HEK293T (cell line): ENCODE measurements at regions not wholly inside any gene's neighbourhood (a gene's known extent, or its start where the extent isn't known, plus 50 kb on each side); places are given as distances from the start of the nearest gene placed in this dataset.

Experiments
- BHLHE40 ChIP-seq: fragments of 450-650 bp; IDR thresholded peaks from 2 replicates; pipeline ENCODE4 v1.6.1; 2016; ENCODE audit warnings: mild to moderate bottlenecking, moderate library complexity, borderline replicate concordance
- ELF4 ChIP-seq: fragments of 450-650 bp; IDR thresholded peaks from 2 replicates; pipeline ENCODE4 v1.6.1; 2017; ENCODE audit warnings: antibody characterized with exemption
- FOXM1 ChIP-seq: fragments of 450-650 bp; IDR thresholded peaks from 2 replicates; pipeline ENCODE4 v1.6.1; 2017; ENCODE audit warnings: mild to moderate bottlenecking, borderline replicate concordance
- HDGF ChIP-seq: fragments of 450-650 bp; IDR thresholded peaks from 2 replicates; pipeline ENCODE4 v1.6.1; 2017; ENCODE audit warnings: antibody characterized with exemption, borderline replicate concordance
- L3MBTL2 ChIP-seq: fragments of 450-650 bp; conservative IDR thresholded peaks from 2 replicates; pipeline ENCODE4 v1.6.1; 2016; ENCODE audit warnings: mild to moderate bottlenecking
- LEF1 ChIP-seq: fragments of 450-650 bp; IDR thresholded peaks from 2 replicates; pipeline ENCODE4 v1.6.1; 2017; ENCODE audit warnings: mild to moderate bottlenecking, borderline replicate concordance
- SP1 ChIP-seq: fragments of 450-650 bp; IDR thresholded peaks from 2 replicates; pipeline ENCODE4 v1.6.1; 2017
- TARDBP ChIP-seq: fragments of 450-650 bp; IDR thresholded peaks from 2 replicates; pipeline ENCODE4 v1.6.1; 2016

- no peak for TF ChIP-seq LEF1
- no peak for TF ChIP-seq L3MBTL2
- TF ChIP-seq FOXM1, result no peak
- no peak for TF ChIP-seq BHLHE40
- TF ChIP-seq TARDBP, result no peak
- no peak for TF ChIP-seq ELF4
- no peak for TF ChIP-seq HDGF
- TF ChIP-seq SP1, result no peak
Observed at GRCh38 chr3:194014756-194015155, 121.2 kb upstream of the HES1 start.
